Ascending aorta (tissue), 2 donors: ENCODE measurements at regions not wholly inside any gene's neighbourhood (a gene's known extent, or its start where the extent isn't known, plus 50 kb on each side); places are given as distances from the start of the nearest gene placed in this dataset.

Experiments used
- DNase-seq, 2 donors: peaks; one replicate each; pipeline ENCODE4 v3.0.0-alpha.2; 2019; ENCODE audit warnings: low spot score in 2 of 2
- H3K27ac ChIP-seq, 2 donors: fragments of 200-600 bp; sonication (generic); one replicate each; pipeline ENCODE4 v1.5.1; 2016 to 2017; ENCODE audit warnings: mild to moderate bottlenecking in 1 of 2
- H3K27me3 ChIP-seq: fragments of 200-600 bp; sonication (generic); one replicate; pipeline ENCODE4 v1.5.1; 2017
- H3K36me3 ChIP-seq, 2 donors: fragments of 200-600 bp; sonication (generic); one replicate each; pipeline ENCODE4 v1.5.1; 2016
- H3K4me1 ChIP-seq, 2 donors: fragments of 200-600 bp; sonication (generic); one replicate each; pipeline ENCODE4 v1.5.1; 2016 to 2017; ENCODE audit warnings: mild to moderate bottlenecking in 1 of 2
- H3K4me3 ChIP-seq, 2 donors: fragments of 200-600 bp; sonication (generic); one replicate each; pipeline ENCODE4 v1.5.1; 2016 to 2017; ENCODE audit warnings: mild to moderate bottlenecking in 1 of 2
- H3K9me3 ChIP-seq, 2 donors: fragments of 200-600 bp; sonication (generic); one replicate each; pipeline ENCODE4 v1.5.1; 2016
- CTCF ChIP-seq, 3 experiments: fragments of 200-600 bp in 2 of 3; fragments of 450-650 bp in 1 of 3; sonication (generic) in 2 of 3; IDR thresholded peaks; one replicate each; pipeline ENCODE4 v1.5.1; 2016 to 2019; ENCODE audit warnings: antibody characterized with exemption in 3 of 3, mild to moderate bottlenecking in 1 of 3, moderate library complexity in 1 of 3
- intact Hi-C: fragments of 100-400 bp; cut with DNase I; formaldehyde crosslinking; loops from one replicate; pipeline ENCODE4 v1.15.1; 2023

- no peaks in the 10 kb centered on the region for H3K4me1 ChIP-seq
- DNase-seq = no peak
- no peak overlapping the region for H3K27ac ChIP-seq
- no peak for TF ChIP-seq CTCF (IDR thresholded peaks at IDR 0.05)
- H3K9me3 ChIP-seq = no peaks in the 10 kb centered on the region
- H3K36me3 ChIP-seq = no peaks in the 10 kb centered on the region
- intact Hi-C loops = no loop called here
- H3K27me3 ChIP-seq = no peaks in the 10 kb centered on the region
- no peak overlapping the region for H3K4me3 ChIP-seq
Measured at GRCh38 chr11:123371506-123372297, 58.4 kb upstream of the GRAMD1B start.

- DNase-seq = no peak
- H3K9me3 ChIP-seq = no peaks in the 10 kb centered on the region
- no peaks in the 10 kb centered on the region for H3K36me3 ChIP-seq
- H3K4me1 ChIP-seq = no peaks in the 10 kb centered on the region
- H3K4me3 ChIP-seq = no peak overlapping the region
- TF ChIP-seq CTCF (IDR thresholded peaks at IDR 0.05) = no peak
- H3K27ac ChIP-seq = no peak overlapping the region
- no peaks in the 10 kb centered on the region for H3K27me3 ChIP-seq
- intact Hi-C loops = no loop called here
Measured at GRCh38 chr11:123366924-123367323, 63.1 kb upstream of the GRAMD1B start.

- DNase-seq = no peak
- no peak overlapping the region for H3K27ac ChIP-seq
- no peak for TF ChIP-seq CTCF (IDR thresholded peaks at IDR 0.05)
- intact Hi-C loops = no loop called here
- no peak overlapping the region for H3K4me3 ChIP-seq
- no peaks in the 10 kb centered on the region for H3K36me3 ChIP-seq
- H3K4me1 ChIP-seq = no peaks in the 10 kb centered on the region
- no peaks in the 10 kb centered on the region for H3K27me3 ChIP-seq
- no peaks in the 10 kb centered on the region for H3K9me3 ChIP-seq
Measured at GRCh38 chr11:123365955-123366354, 64.1 kb upstream of the GRAMD1B start.

GRCh38 chr11:123364080-123364479 lies 66.0 kb upstream of the GRAMD1B start:
- no peak for TF ChIP-seq CTCF (IDR thresholded peaks at IDR 0.05)
- no peak overlapping the region for H3K4me3 ChIP-seq
- intact Hi-C loops = no loop called here
- no peak overlapping the region for H3K27ac ChIP-seq
- no peaks in the 10 kb centered on the region for H3K36me3 ChIP-seq
- H3K9me3 ChIP-seq = no peaks in the 10 kb centered on the region
- H3K4me1 ChIP-seq = no peaks in the 10 kb centered on the region
- no peaks in the 10 kb centered on the region for H3K27me3 ChIP-seq
- DNase-seq = no peak

- H3K4me3 ChIP-seq = no peak overlapping the region
Measured at GRCh38 chr11:123363556-123363955, 66.5 kb upstream of the GRAMD1B start.

More at GRCh38 chr11:123363556-123363955, 66.5 kb upstream of the GRAMD1B start:
- Histone ChIP-seq H3K27ac (no peak overlapping the region), H3K4me1 (no peaks in the 10 kb centered on the region), H3K9me3 (no peaks in the 10 kb centered on the region), H3K27me3 (no peaks in the 10 kb centered on the region), H3K36me3 (no peaks in the 10 kb centered on the region)
- intact Hi-C loops = no loop called here
- no peak for DNase-seq
- TF ChIP-seq CTCF (IDR thresholded peaks at IDR 0.05) = no peak
